ENCODE measurements at regions not wholly inside any gene's neighbourhood (a gene's known extent, or its start where the extent isn't known, plus 50 kb on each side); places are given as distances from the start of the nearest gene placed in this dataset.

GRCh38 chr7:15954671-15955354 is 268.3 kb upstream of the MEOX2 start:
- Histone ChIP-seq H3K9me3 (no peaks in the 10 kb centered on the region), H3K27ac (no peak overlapping the region), H3K27me3 (no peaks in the 10 kb centered on the region), H3K4me2 (no peak overlapping the region), H3K4me3 (no peak overlapping the region), H3K9ac (no peak overlapping the region), H3K36me3 (no peaks in the 10 kb centered on the region), H3K4me1 (no peaks in the 10 kb centered on the region), H4K20me1 (no peaks in the 10 kb centered on the region)
- TF ChIP-seq Cebpa-rat (IDR thresholded peaks at IDR 0.05): no peak

DNA sequence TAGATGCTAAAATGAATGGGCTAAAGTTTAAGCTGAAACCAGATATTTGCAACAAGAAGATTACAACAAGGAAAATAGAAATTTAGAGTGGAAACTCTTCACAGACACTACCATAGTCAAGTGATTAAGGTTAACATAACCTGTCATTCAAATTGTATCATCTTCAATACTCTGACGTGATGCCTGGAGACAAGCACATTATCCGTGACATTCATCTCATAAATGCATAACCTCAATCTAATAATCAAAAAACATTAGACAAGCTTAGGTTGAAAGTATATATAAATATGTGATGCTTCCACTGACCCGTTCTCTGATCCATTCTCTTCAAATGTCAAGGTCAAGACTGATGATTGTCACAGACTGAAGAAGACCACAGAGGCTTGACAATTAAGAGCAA is 263.8 kb upstream of the MEOX2 start:
- H3K36me3 ChIP-seq: no peaks in the 10 kb centered on the region
- no peak overlapping the region for H3K4me3 ChIP-seq
- H3K4me1 ChIP-seq: no peaks in the 10 kb centered on the region
- H3K9me3 ChIP-seq: no peaks in the 10 kb centered on the region
- no peak overlapping the region for H3K27ac ChIP-seq
- H4K20me1 ChIP-seq: no peaks in the 10 kb centered on the region
- no peaks in the 10 kb centered on the region for H3K27me3 ChIP-seq
- no peak overlapping the region for H3K9ac ChIP-seq
- no peak for TF ChIP-seq Cebpa-rat (IDR thresholded peaks at IDR 0.05)
- H3K4me2 ChIP-seq: no peak overlapping the region

- Histone ChIP-seq H3K9me3 (no peaks in the 10 kb centered on the region), H4K20me1 (no peaks in the 10 kb centered on the region), H3K27me3 (no peaks in the 10 kb centered on the region), H3K36me3 (no peaks in the 10 kb centered on the region), H3K4me3 (no peak overlapping the region), H3K9ac (no peak overlapping the region), H3K27ac (no peak overlapping the region), H3K4me1 (no peaks in the 10 kb centered on the region), H3K4me2 (no peak overlapping the region)
- TF ChIP-seq Cebpa-rat (IDR thresholded peaks at IDR 0.05): no peak
Observed at GRCh38 chr7:15947754-15948153, 261.3 kb upstream of the MEOX2 start.

DNA sequence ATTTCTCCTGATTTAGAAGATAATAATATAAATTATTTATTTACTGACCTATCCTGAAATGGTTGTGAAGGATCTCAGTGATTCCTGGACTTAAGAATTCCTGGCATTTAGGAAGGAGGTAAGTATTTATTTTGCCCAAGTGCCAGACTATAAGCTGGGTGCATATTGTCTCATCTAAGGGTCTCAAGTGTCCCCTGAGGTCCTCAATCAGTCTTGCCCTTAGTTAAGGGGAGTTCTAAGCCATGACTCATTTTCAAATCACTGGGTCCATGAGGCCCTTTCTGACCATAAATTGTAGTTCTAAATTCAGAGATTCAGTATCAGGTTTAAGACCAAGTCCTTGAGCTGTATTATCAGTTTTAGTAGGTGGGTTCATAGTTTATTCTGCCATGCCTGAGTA is 251.6 kb upstream of the MEOX2 start:
- Histone ChIP-seq H3K4me2 (no peak overlapping the region), H3K9me3 (no peaks in the 10 kb centered on the region), H3K27ac (no peak overlapping the region), H3K4me3 (no peak overlapping the region), H3K4me1 (no peaks in the 10 kb centered on the region), H3K9ac (no peak overlapping the region), H3K36me3 (no peaks in the 10 kb centered on the region), H3K27me3 (no peaks in the 10 kb centered on the region), H4K20me1 (no peaks in the 10 kb centered on the region)
- no peak for TF ChIP-seq Cebpa-rat (IDR thresholded peaks at IDR 0.05)

DNA sequence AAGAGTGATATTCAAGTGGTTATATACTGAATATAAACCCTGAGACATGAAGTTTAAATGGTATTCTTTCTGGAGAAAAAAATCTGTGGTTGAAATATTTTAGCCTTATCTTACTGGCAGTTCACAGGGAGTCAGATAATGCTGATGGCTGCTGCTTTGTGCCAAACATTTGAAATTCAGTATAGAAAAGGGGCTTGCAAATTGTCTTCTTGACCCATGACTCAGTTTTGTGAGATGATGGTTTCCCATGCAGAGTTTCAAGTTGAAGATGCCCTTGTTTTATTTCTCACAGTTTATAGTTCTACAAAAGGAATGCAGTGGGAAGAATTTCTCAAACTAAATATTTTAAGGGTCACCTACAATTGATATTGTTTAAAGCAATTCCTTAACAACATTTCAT is 251.1 kb upstream of the MEOX2 start:
- Histone ChIP-seq H4K20me1 (no peaks in the 10 kb centered on the region), H3K9me3 (no peaks in the 10 kb centered on the region), H3K27me3 (no peaks in the 10 kb centered on the region), H3K4me3 (no peak overlapping the region), H3K9ac (no peak overlapping the region), H3K4me1 (no peaks in the 10 kb centered on the region), H3K4me2 (no peak overlapping the region), H3K27ac (no peak overlapping the region), H3K36me3 (no peaks in the 10 kb centered on the region)
- TF ChIP-seq Cebpa-rat (IDR thresholded peaks at IDR 0.05): no peak

- H4K20me1 ChIP-seq: no peaks in the 10 kb centered on the region
- H3K4me1 ChIP-seq: no peaks in the 10 kb centered on the region
- H3K4me3 ChIP-seq: no peak overlapping the region
- no peak overlapping the region for H3K27ac ChIP-seq
- H3K36me3 ChIP-seq: no peaks in the 10 kb centered on the region
- H3K27me3 ChIP-seq: no peaks in the 10 kb centered on the region
- H3K9me3 ChIP-seq: no peaks in the 10 kb centered on the region
- TF ChIP-seq Cebpa-rat (IDR thresholded peaks at IDR 0.05): no peak
- no peak overlapping the region for H3K4me2 ChIP-seq
- H3K9ac ChIP-seq: no peak overlapping the region
Observed at GRCh38 chr7:15936991-15937390, 250.5 kb upstream of the MEOX2 start.

GRCh38 chr7:15932318-15932717 is 245.8 kb upstream of the MEOX2 start:
- Histone ChIP-seq H3K4me2 (no peak overlapping the region), H3K4me3 (no peak overlapping the region), H3K9me3 (no peaks in the 10 kb centered on the region), H3K27ac (no peak overlapping the region), H3K9ac (no peak overlapping the region), H3K36me3 (no peaks in the 10 kb centered on the region), H3K4me1 (no peaks in the 10 kb centered on the region), H4K20me1 (no peaks in the 10 kb centered on the region), H3K27me3 (no peaks in the 10 kb centered on the region)
- TF ChIP-seq Cebpa-rat (IDR thresholded peaks at IDR 0.05): no peak

DNA sequence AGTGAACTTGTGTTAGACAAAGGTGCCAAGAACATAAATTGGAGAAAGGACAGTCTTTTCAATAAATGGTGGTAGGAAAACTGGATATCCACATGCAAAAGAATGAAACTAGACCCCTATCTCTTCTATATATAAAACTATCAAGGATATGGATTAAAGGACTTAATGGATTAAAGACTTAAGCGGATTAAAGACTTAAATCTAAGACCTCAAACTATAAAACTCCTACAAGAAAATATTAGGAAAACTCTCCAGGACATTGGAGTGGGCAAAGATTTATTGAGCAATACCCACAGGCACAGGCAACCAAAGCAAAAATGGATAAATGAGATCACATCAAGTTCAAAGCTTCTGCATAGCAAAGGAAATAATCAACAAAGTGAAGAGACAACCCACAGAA is 242.9 kb upstream of the MEOX2 start:
- H3K27ac ChIP-seq: no peak overlapping the region
- no peak for TF ChIP-seq Cebpa-rat (IDR thresholded peaks at IDR 0.05)
- no peaks in the 10 kb centered on the region for H3K27me3 ChIP-seq
- no peaks in the 10 kb centered on the region for H3K9me3 ChIP-seq
- no peak overlapping the region for H3K4me2 ChIP-seq
- no peaks in the 10 kb centered on the region for H3K4me1 ChIP-seq
- H3K36me3 ChIP-seq: no peaks in the 10 kb centered on the region
- H3K9ac ChIP-seq: no peak overlapping the region
- no peaks in the 10 kb centered on the region for H4K20me1 ChIP-seq
- H3K4me3 ChIP-seq: no peak overlapping the region

DNA sequence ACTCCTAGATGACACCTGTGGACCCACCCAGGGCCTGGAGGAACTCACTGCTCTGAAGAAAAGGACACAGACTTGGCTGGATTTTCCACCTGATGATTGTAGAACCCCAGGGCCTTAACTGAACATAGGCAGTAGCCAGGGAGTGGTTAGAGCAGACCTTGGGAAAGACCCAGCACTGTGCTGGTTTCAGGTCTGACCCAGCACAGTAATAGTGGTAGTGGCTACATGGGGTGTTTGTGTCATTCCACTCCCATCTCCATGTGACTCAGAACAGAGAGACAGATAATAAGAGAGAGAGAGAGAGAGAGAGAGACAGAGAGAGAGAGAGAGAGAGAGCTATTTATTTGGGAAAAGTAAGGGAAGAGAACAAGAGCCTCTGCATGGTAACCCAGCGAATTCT is 239.1 kb upstream of the MEOX2 start:
- Histone ChIP-seq H3K36me3 (no peaks in the 10 kb centered on the region), H3K9me3 (no peaks in the 10 kb centered on the region), H3K4me2 (no peak overlapping the region), H4K20me1 (no peaks in the 10 kb centered on the region), H3K27me3 (no peaks in the 10 kb centered on the region), H3K4me3 (no peak overlapping the region), H3K9ac (no peak overlapping the region), H3K4me1 (no peaks in the 10 kb centered on the region), H3K27ac (no peak overlapping the region)
- TF ChIP-seq Cebpa-rat (IDR thresholded peaks at IDR 0.05): no peak

DNA sequence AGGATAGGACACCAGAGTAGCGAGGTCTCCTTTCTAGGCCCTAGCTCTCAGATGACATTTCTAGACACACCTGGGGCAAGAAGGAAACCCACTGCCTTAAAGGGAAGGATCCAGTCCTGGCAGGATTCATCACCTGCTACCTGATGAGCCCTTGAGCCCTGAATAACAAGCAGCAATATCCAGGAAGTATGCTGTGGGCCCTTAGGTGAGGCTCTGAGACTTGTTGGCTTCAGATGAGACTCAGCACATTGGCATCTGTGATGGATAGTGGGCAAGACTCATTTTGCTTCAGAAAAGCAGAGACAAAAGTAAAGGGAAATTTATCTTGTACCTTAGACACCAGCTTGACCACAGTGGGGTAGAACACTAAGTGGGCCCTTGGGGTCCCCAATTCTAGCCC is 238.4 kb upstream of the MEOX2 start:
- H3K27ac ChIP-seq: no peak overlapping the region

GRCh38 chr7:15922002-15922401 is 235.5 kb upstream of the MEOX2 start:
- Histone ChIP-seq H3K4me3 (no peak overlapping the region), H3K27me3 (no peaks in the 10 kb centered on the region), H4K20me1 (no peaks in the 10 kb centered on the region), H3K36me3 (no peaks in the 10 kb centered on the region), H3K9ac (no peak overlapping the region), H3K4me2 (no peak overlapping the region), H3K4me1 (peaks cover 15% of the 10 kb centered on the region), H3K27ac (no peak overlapping the region), H3K9me3 (no peaks in the 10 kb centered on the region)
- no peak for TF ChIP-seq Cebpa-rat (IDR thresholded peaks at IDR 0.05)

More for the DNA sequence above, 238.4 kb upstream of the MEOX2 start:
- H3K4me3 ChIP-seq: no peak overlapping the region
- H3K36me3 ChIP-seq: no peaks in the 10 kb centered on the region
- no peaks in the 10 kb centered on the region for H4K20me1 ChIP-seq
- H3K9me3 ChIP-seq: no peaks in the 10 kb centered on the region
- H3K4me2 ChIP-seq: no peak overlapping the region
- H3K9ac ChIP-seq: no peak overlapping the region
- TF ChIP-seq Cebpa-rat (IDR thresholded peaks at IDR 0.05): no peak
- H3K27me3 ChIP-seq: no peaks in the 10 kb centered on the region
- no peaks in the 10 kb centered on the region for H3K4me1 ChIP-seq
